ENCODE measurements at regions not wholly inside any gene's neighbourhood (a gene's known extent, or its start where the extent isn't known, plus 50 kb on each side); places are given as distances from the start of the nearest gene placed in this dataset.
"Not testable (repeated sequence)": the region's sequence is repeated elsewhere in the genome, so short reads cannot be mapped to it uniquely, and the experiment has no call there.

GRCh38 chr3:89628856-89629670 lies 521.6 kb downstream of the EPHA3 start:
- DNase-seq: no peak

- no peak for DNase-seq
Observed at GRCh38 chr3:89635137-89635536, 527.7 kb downstream of the EPHA3 start.

- no peak for DNase-seq
Observed at GRCh38 chr3:89644716-89645115, 537.3 kb downstream of the EPHA3 start.

GRCh38 chr3:89649431-89649830 lies 542.0 kb downstream of the EPHA3 start:
- DNase-seq: no peak

- no peak for DNase-seq
Observed at GRCh38 chr3:89654031-89654430, 546.6 kb downstream of the EPHA3 start.

- no peak for DNase-seq
Observed at GRCh38 chr3:89656388-89656787, 549.0 kb downstream of the EPHA3 start.

- no peak for DNase-seq
Observed at GRCh38 chr3:89679686-89680085, 572.3 kb downstream of the EPHA3 start.

- DNase-seq: no peak
Observed at GRCh38 chr3:89682556-89682955, 575.1 kb downstream of the EPHA3 start.

- peak; percentile 77 for DNase-seq
Observed at GRCh38 chr3:89685731-89686130, 578.3 kb downstream of the EPHA3 start.

- DNase-seq: peak; percentile 78
Observed at GRCh38 chr3:89690646-89691045, 583.2 kb downstream of the EPHA3 start.

- no peak for DNase-seq
Observed at GRCh38 chr3:89692601-89693000, 585.2 kb downstream of the EPHA3 start.

GRCh38 chr3:89697321-89697916 lies 590.0 kb downstream of the EPHA3 start:
- DNase-seq: no peak

- no peak for DNase-seq
Observed at GRCh38 chr3:89698208-89698830, 590.9 kb downstream of the EPHA3 start.

- DNase-seq: no peak
Observed at GRCh38 chr3:89699229-89699628, 591.8 kb downstream of the EPHA3 start.

- no peak for DNase-seq
Observed at GRCh38 chr3:89699771-89700170, 592.4 kb downstream of the EPHA3 start.

- no peak for DNase-seq
Observed at GRCh38 chr3:89702404-89702803, 595.0 kb downstream of the EPHA3 start.

GRCh38 chr3:89713196-89713595 lies 605.8 kb downstream of the EPHA3 start:
- no peak for DNase-seq

- DNase-seq: no peak
Observed at GRCh38 chr3:89714237-89714636, 606.8 kb downstream of the EPHA3 start.

GRCh38 chr3:89740080-89740880 lies 632.9 kb downstream of the EPHA3 start:
- DNase-seq: no peak

- no peak for DNase-seq
Observed at GRCh38 chr3:89740881-89741177, 633.4 kb downstream of the EPHA3 start.

- no peak for DNase-seq
Observed at GRCh38 chr3:89742546-89742945, 635.1 kb downstream of the EPHA3 start.

GRCh38 chr3:89747541-89748278 lies 640.3 kb downstream of the EPHA3 start:
- DNase-seq: not testable (repeated sequence)

GRCh38 chr3:89762405-89762804 lies 655.0 kb downstream of the EPHA3 start:
- DNase-seq: no peak

All from NCI-H524 treated with DMSO at 0.1 percent for 48 hours (cell line).